ENCODE measurements at regions not wholly inside any gene's neighbourhood (a gene's known extent, or its start where the extent isn't known, plus 50 kb on each side); places are given as distances from the start of the nearest gene placed in this dataset.

DNA sequence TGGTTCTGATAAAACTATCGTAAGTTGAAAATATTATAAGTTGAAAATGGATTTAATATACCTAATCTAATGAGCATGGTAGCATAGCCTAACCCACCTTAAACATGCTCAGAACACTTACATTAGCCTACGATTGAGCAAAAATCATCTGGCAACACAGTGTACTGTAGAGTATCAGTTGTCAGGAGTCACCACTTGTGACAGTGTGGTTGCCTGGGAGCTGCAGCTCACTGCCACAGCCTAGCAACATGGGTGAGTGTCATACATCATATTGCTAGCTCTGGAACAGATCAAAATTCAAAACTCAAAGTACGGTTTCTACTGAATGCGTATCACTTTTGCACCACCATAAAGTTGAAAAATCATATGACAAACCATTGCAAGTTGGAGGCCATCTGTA lies 203.5 kb downstream of the ATXN7L3B start:
- no peak for TF ChIP-seq EZH2 (IDR thresholded peaks at IDR 0.05; ENCODE audit: low read length, unreplicated experiment)
- TF ChIP-seq, protein P1, sequence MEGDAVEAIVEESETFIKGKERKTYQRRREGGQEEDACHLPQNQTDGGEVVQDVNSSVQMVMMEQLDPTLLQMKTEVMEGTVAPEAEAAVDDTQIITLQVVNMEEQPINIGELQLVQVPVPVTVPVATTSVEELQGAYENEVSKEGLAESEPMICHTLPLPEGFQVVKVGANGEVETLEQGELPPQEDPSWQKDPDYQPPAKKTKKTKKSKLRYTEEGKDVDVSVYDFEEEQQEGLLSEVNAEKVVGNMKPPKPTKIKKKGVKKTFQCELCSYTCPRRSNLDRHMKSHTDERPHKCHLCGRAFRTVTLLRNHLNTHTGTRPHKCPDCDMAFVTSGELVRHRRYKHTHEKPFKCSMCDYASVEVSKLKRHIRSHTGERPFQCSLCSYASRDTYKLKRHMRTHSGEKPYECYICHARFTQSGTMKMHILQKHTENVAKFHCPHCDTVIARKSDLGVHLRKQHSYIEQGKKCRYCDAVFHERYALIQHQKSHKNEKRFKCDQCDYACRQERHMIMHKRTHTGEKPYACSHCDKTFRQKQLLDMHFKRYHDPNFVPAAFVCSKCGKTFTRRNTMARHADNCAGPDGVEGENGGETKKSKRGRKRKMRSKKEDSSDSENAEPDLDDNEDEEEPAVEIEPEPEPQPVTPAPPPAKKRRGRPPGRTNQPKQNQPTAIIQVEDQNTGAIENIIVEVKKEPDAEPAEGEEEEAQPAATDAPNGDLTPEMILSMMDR (conservative IDR thresholded peaks at IDR 0.05; ENCODE audit: low read depth, low read length) = no peak

Measured in PC-3 (cell line).